ENCODE measurements at regions not wholly inside any gene's neighbourhood (a gene's known extent, or its start where the extent isn't known, plus 50 kb on each side); places are given as distances from the start of the nearest gene placed in this dataset.

GRCh38 chr3:76021376-76021775, 236.0 kb upstream of the ZNF717 start:
- TF ChIP-seq RXRA (IDR thresholded peaks at IDR 0.05; ENCODE audit: insufficient read depth, low read depth, low read length) (no peak), POLR2A (IDR thresholded peaks at IDR 0.05; ENCODE audit: control extremely low read depth in 1 of 2, low read depth in 2 of 2, low read length in 2 of 2) (no peak), JUN (IDR thresholded peaks at IDR 0.05; ENCODE audit: low read depth, low read length) (no peak), TEAD4 (IDR thresholded peaks at IDR 0.05; ENCODE audit: low read depth, low read length) (no peak), HDAC2 (IDR thresholded peaks at IDR 0.05; ENCODE audit: borderline replicate concordance in 1 of 2, low read depth in 2 of 2, low read length in 2 of 2) (no peak)
- Histone ChIP-seq H2BK20ac (ENCODE audit: low read length) (no peak overlapping the region), H2BK15ac (ENCODE audit: low read length) (no peak overlapping the region), H3K79me2 (ENCODE audit: control insufficient read depth in 1 of 2, insufficient read depth in 2 of 2, low read length in 2 of 2) (0 out of 4 replicates have a peak, but pooled peaks cover 0 to 2% of the 10 kb centered on the region in 2 experiments), H4K5ac (ENCODE audit: insufficient read length, low read depth, low read length) (no peak overlapping the region), H4K8ac (ENCODE audit: extremely low read depth, insufficient read depth, low read length) (no peak overlapping the region), H3K4ac (replicated peaks; ENCODE audit: insufficient read length, low read depth, low read length) (no peak overlapping the region), H3K4me2 (ENCODE audit: insufficient read depth in 1 of 2, low read depth in 2 of 2, low read length in 2 of 2) (no peak overlapping the region), H2BK12ac (ENCODE audit: low read depth, low read length) (no peak overlapping the region), H3K23me2 (ENCODE audit: low read depth, low read length) (no peaks in the 10 kb centered on the region), H3K4me3 (ENCODE audit: extremely low read depth in 1 of 4, insufficient read depth in 2 of 4, low read depth in 3 of 4, low read length in 4 of 4) (no peak overlapping the region), H3K27ac (ENCODE audit: low read depth, low read length) (no peak overlapping the region), H3K27me3 (replicated peaks in 1 of 4; ENCODE audit: control insufficient read depth in 3 of 4, extremely low read depth in 1 of 4, insufficient read depth in 3 of 4, low read length in 3 of 4) (no peaks in the 10 kb centered on the region), H4K91ac (replicated peaks; ENCODE audit: insufficient read length, low read length) (no peak overlapping the region), H3K56ac (replicated peaks; ENCODE audit: insufficient read length, low read depth, low read length) (no peak overlapping the region), H3K23ac (ENCODE audit: insufficient read length) (no peak overlapping the region), H3K79me1 (ENCODE audit: low read depth, low read length) (no peaks in the 10 kb centered on the region), H2BK120ac (replicated peaks; ENCODE audit: low read depth, low read length) (no peak overlapping the region), H3K14ac (ENCODE audit: insufficient read length) (no peak overlapping the region), H2AK5ac (ENCODE audit: low read depth, low read length) (no peak overlapping the region), H4K20me1 (replicated peaks in 1 of 2; ENCODE audit: control insufficient read depth in 1 of 2, insufficient read depth in 2 of 2, low read length in 2 of 2) (no peaks in the 10 kb centered on the region), H3K9me3 (ENCODE audit: insufficient read depth in 2 of 2, low read depth in 1 of 2, low read length in 1 of 2) (no peaks in the 10 kb centered on the region), H3K4me1 (replicated peaks in 1 of 4; ENCODE audit: control insufficient read depth in 3 of 4, insufficient read depth in 4 of 4, low read length in 3 of 4) (peaks cover 0 to 4% (median 0%) of the 10 kb centered on the region in 4 experiments; a peak in 1 of 7 replicates), H3K9ac (replicated peaks in 1 of 4; ENCODE audit: extremely low read depth in 1 of 4, low read depth in 3 of 4, low read length in 3 of 4) (no peak overlapping the region), H2AFZ (ENCODE audit: low read length) (no peak overlapping the region), H2BK5ac (ENCODE audit: low read depth, low read length) (no peak overlapping the region), H3K18ac (ENCODE audit: extremely low read depth, low read length) (no peak overlapping the region), H3K36me3 (ENCODE audit: control insufficient read depth in 2 of 4, insufficient read depth in 4 of 4, low read length in 3 of 4) (no peaks in the 10 kb centered on the region)
- 93% methylated on average over 4 of the region's 4 CpGs; no CpG with 5 or more reads in 1 of the 2 experiments for WGBS, 2 experiments (ENCODE audit: extremely low coverage in 1 of 2, insufficient coverage in 1 of 2, insufficient read length in 1 of 2, insufficient replicate concordance in 2 of 2, low coverage in 1 of 2, low lambda C conversion rate in 2 of 2, missing lambda C conversion rate in 1 of 2)
- CTCF ChIA-PET (ENCODE audit: partially characterized antibody), result interaction anchor here (1.3 kb wide), 1 partner anchor 23 kb away, joined by 5 read pairs; no protein-coding TSS in a partner anchor
- DNase-seq (ENCODE audit: low read depth in 1 of 2, low spot score in 2 of 2) (no peak), FAIRE-seq (no peak)
- POLR2A ChIA-PET (ENCODE audit: partially characterized antibody), result interaction anchor here (0.7 kb wide), 1 partner anchor 24 kb away, joined by 3 read pairs; no protein-coding TSS in a partner anchor

Measured in H1 (cell line).